Astrocyte (in vitro differentiated cells and primary cell): ENCODE measurements at regions not wholly inside any gene's neighbourhood (a gene's known extent, or its start where the extent isn't known, plus 50 kb on each side); places are given as distances from the start of the nearest gene placed in this dataset.

Experiments used
- DNase-seq: peaks from one replicate; pipeline ENCODE4 v3.0.0-alpha.2; 2010; ENCODE audit warnings: low read depth
- FAIRE-seq: peaks from 2 replicates; lab custom pipeline; 2011; peaks lifted over from hg19 to GRCh38; lab: Jason Lieb, UNC
- H2AFZ ChIP-seq: 2 replicates; pipeline ENCODE4 v1.6.0; 2012; ENCODE audit warnings: low read depth, low read length, inconsistent platforms
- H3K27ac ChIP-seq: 2 replicates; pipeline ENCODE4 v1.5.1; 2011; ENCODE audit warnings: low read depth, low read length, inconsistent platforms
- H3K27me3 ChIP-seq: 2 replicates; pipeline ENCODE4 v1.6.0; 2011; ENCODE audit warnings: low read length, inconsistent platforms; ENCODE audit not compliant: insufficient read depth
- H3K36me3 ChIP-seq: 2 replicates; pipeline ENCODE4 v1.5.1; 2011; ENCODE audit warnings: low read length, inconsistent platforms; ENCODE audit not compliant: insufficient read depth
- H3K4me1 ChIP-seq: 2 replicates; pipeline ENCODE4 v1.5.1; 2011; ENCODE audit warnings: low read length, inconsistent platforms; ENCODE audit not compliant: insufficient read depth
- H3K4me2 ChIP-seq: 2 replicates; pipeline ENCODE4 v1.6.0; 2012; ENCODE audit warnings: low read length, inconsistent platforms
- H3K4me3 ChIP-seq: 2 replicates; pipeline ENCODE4 v1.5.1; 2011; ENCODE audit warnings: low read depth, mild to moderate bottlenecking, low read length, inconsistent platforms; ENCODE audit not compliant: insufficient read depth
- H3K79me2 ChIP-seq: 2 replicates; pipeline ENCODE4 v1.6.0; 2012; ENCODE audit warnings: mild to moderate bottlenecking, low read length, inconsistent platforms; ENCODE audit not compliant: insufficient read depth
- H3K9ac ChIP-seq: 2 replicates; pipeline ENCODE4 v1.6.0; 2012; ENCODE audit warnings: mild to moderate bottlenecking, low read length, inconsistent platforms
- H3K9me3 ChIP-seq: 2 replicates; pipeline ENCODE4 v1.5.1; 2012; ENCODE audit warnings: low read depth, mild to moderate bottlenecking, low read length, inconsistent platforms; ENCODE audit not compliant: insufficient read depth
- H4K20me1 ChIP-seq: 2 replicates; pipeline ENCODE4 v1.6.0; 2012; ENCODE audit warnings: low read length, inconsistent platforms; ENCODE audit not compliant: insufficient read depth
- H3K27ac Mint-ChIP-seq: one replicate; pipeline ENCODE4 v1.8.0; 2021; ENCODE audit warnings: mild to moderate bottlenecking, mixed read lengths; ENCODE audit not compliant: unreplicated experiment
- H3K27me3 Mint-ChIP-seq: one replicate; pipeline ENCODE4 v1.8.0; 2021; ENCODE audit warnings: low read depth, mixed read lengths; ENCODE audit not compliant: unreplicated experiment
- H3K36me3 Mint-ChIP-seq: one replicate; pipeline ENCODE4 v1.8.0; 2021; ENCODE audit warnings: low read depth, mixed read lengths; ENCODE audit not compliant: unreplicated experiment
- H3K4me1 Mint-ChIP-seq: one replicate; pipeline ENCODE4 v1.8.0; 2021; ENCODE audit warnings: low read depth, mixed read lengths; ENCODE audit not compliant: unreplicated experiment
- H3K4me3 Mint-ChIP-seq: one replicate; pipeline ENCODE4 v1.8.0; 2021; ENCODE audit warnings: mild to moderate bottlenecking, moderate library complexity, mixed read lengths; ENCODE audit not compliant: unreplicated experiment
- H3K9me3 Mint-ChIP-seq: one replicate; pipeline ENCODE4 v1.8.0; 2021; ENCODE audit warnings: mild to moderate bottlenecking, mixed read lengths; ENCODE audit not compliant: unreplicated experiment
- CTCF ChIP-seq: IDR thresholded peaks from 2 replicates; pipeline ENCODE4 v1.5.1; 2011; ENCODE audit warnings: low read depth, mild to moderate bottlenecking, inconsistent platforms, low read length, moderate library complexity; ENCODE audit not compliant: insufficient read depth
- EZH2 ChIP-seq: IDR thresholded peaks from 2 replicates; pipeline ENCODE4 v1.6.1; 2012; ENCODE audit warnings: mild to moderate bottlenecking, low read length, inconsistent platforms; ENCODE audit not compliant: insufficient read depth

- peaks cover 59% of the 10 kb centered on the region for H3K27me3 Mint-ChIP-seq
- Histone ChIP-seq H3K9me3 (no peaks in the 10 kb centered on the region), H3K36me3 (no peaks in the 10 kb centered on the region), H3K27ac (no peak overlapping the region), H4K20me1 (no peaks in the 10 kb centered on the region), H3K4me3 (no peak overlapping the region), H3K4me1 (no peaks in the 10 kb centered on the region), H3K4me2 (no peak overlapping the region), H3K79me2 (no peaks in the 10 kb centered on the region), H2AFZ (no peak overlapping the region), H3K9ac (no peak overlapping the region), H3K27me3 (peaks cover 15% of the 10 kb centered on the region)
- DNase-seq (no peak), FAIRE-seq (no peak)
- no peaks in the 10 kb centered on the region for H3K36me3 Mint-ChIP-seq
- no peak for TF ChIP-seq CTCF
- TF ChIP-seq EZH2: no peak
- H3K4me3 Mint-ChIP-seq: no peak overlapping the region
- no peak overlapping the region for H3K27ac Mint-ChIP-seq
- H3K4me1 Mint-ChIP-seq: peaks cover 2% of the 10 kb centered on the region
- H3K9me3 Mint-ChIP-seq: peaks cover 1% of the 10 kb centered on the region
Observed at GRCh38 chr10:71072823-71073210, 139.6 kb upstream of the UNC5B start.

DNA sequence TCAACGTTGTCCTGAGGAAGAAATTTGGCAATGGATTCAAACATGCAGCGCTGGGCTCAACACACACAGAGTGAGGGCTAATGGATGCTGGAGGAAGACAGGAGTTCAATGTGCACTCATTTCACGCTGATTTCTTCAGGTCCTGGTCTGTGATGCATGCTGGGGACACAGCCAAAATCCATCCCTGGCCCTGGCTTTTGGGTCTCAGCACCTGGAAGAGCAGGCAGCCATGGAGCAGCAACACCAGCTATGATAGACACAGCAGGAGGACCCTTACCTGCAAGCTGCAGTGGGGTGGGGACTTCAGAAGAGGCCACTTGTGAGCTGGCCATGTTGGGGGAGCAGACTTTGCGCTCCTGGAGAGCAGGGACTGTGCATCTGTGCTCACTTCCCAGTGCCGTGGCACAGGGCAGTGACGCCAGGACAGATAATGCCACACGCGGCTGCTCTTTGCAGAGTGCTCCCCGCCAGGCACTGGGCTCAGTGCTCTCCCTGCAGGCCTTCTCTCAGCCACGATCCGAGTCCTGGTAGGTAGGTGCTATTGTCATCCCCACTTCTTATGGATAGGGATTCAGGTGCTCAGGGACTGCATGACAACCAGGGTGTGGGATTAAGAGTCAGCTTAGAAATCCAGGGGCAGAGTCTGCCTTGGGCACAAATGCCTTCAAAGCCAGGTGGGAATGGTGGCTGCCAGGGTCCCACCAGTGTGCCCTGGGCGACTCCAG is 138.8 kb upstream of the UNC5B start:
- Mint-ChIP-seq H3K27me3 (peaks cover 65% of the 10 kb centered on the region), H3K27ac (no peak overlapping the region), H3K36me3 (no peaks in the 10 kb centered on the region), H3K4me3 (no peak overlapping the region), H3K9me3 (peaks cover 1% of the 10 kb centered on the region), H3K4me1 (peaks cover 2% of the 10 kb centered on the region)
- H3K36me3 ChIP-seq: no peaks in the 10 kb centered on the region
- no peaks in the 10 kb centered on the region for H3K79me2 ChIP-seq
- no peak for DNase-seq
- H3K4me2 ChIP-seq: no peak overlapping the region
- no peaks in the 10 kb centered on the region for H3K4me1 ChIP-seq
- TF ChIP-seq CTCF (no peak), EZH2 (no peak)
- H4K20me1 ChIP-seq: no peaks in the 10 kb centered on the region
- no peak overlapping the region for H2AFZ ChIP-seq
- H3K9me3 ChIP-seq: no peaks in the 10 kb centered on the region
- no peak overlapping the region for H3K9ac ChIP-seq
- FAIRE-seq: no peak
- peaks cover 15% of the 10 kb centered on the region for H3K27me3 ChIP-seq
- H3K27ac ChIP-seq: no peak overlapping the region
- no peak overlapping the region for H3K4me3 ChIP-seq

DNA sequence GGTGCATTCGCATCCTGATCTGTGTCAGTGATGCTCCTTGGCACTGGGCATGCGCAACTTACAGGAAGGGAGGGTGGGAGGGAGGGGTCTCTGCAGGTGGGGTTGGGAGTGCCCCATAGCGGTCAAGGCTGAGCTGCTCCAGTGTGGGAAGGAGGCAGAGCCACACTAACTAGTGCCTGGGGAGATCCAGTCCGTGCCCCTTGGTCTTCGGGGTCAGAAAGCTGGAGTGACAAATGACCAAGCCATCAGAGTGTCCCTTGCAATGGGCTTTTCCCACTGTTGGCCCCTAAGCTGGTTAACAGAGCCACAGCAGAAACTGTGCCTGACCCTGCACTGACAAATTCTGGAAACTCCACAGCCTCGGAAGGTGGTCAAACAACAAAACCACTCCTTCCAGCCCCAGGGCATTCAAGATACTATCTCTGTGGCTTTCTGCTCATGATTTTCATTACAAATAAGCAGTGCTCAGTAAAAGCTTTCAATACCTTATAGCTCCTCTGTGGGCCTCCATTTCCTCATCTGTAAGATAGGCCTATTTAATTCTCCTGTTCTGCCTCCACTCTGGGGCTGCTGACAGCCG is 138.1 kb upstream of the UNC5B start:
- Mint-ChIP-seq H3K4me1 (peaks cover 2% of the 10 kb centered on the region), H3K4me3 (no peak overlapping the region), H3K9me3 (peaks cover 6% of the 10 kb centered on the region), H3K36me3 (no peaks in the 10 kb centered on the region), H3K27ac (no peak overlapping the region), H3K27me3 (peaks cover 71% of the 10 kb centered on the region)
- no peak for FAIRE-seq
- Histone ChIP-seq H3K4me2 (no peak overlapping the region), H3K4me3 (no peak overlapping the region), H3K4me1 (no peaks in the 10 kb centered on the region), H3K9me3 (no peaks in the 10 kb centered on the region), H3K79me2 (no peaks in the 10 kb centered on the region), H3K27me3 (peaks cover 16% of the 10 kb centered on the region), H3K27ac (no peak overlapping the region), H4K20me1 (no peaks in the 10 kb centered on the region), H3K9ac (no peak overlapping the region), H2AFZ (no peak overlapping the region), H3K36me3 (no peaks in the 10 kb centered on the region)
- DNase-seq: no peak
- TF ChIP-seq CTCF (no peak), EZH2 (no peak)
